IMR-90 (cell line): ENCODE measurements at regions not wholly inside any gene's neighbourhood (a gene's known extent, or its start where the extent isn't known, plus 50 kb on each side); places are given as distances from the start of the nearest gene placed in this dataset.

Source experiments
- ATAC-seq: fragments of 200-7000 bp; cut with Tn5 transposase; 2 replicates; pipeline ENCODE4 v1.9.1; 2020; ENCODE audit warnings: low read depth, mild to moderate bottlenecking, moderate library complexity
- BruUV-seq: library from RNA; stranded (reverse); fragments of 400-500 nt; replicated peaks from 2 replicates; lab custom pipeline; 2021; lab: Mats Ljungman, UMichigan
- CTCF ChIA-PET: fragments of 300-600 bp; formaldehyde crosslinking; extraction: SDS; loops from one replicate; lab custom pipeline; 2021; ENCODE audit warnings: antibody characterized with exemption; lab: Yijun Ruan, JAX
- POLR2A ChIA-PET: fragments of 300-600 bp; sonication (Branson Sonifier 250); formaldehyde crosslinking; loops from one replicate; lab custom pipeline; 2022; ENCODE audit warnings: antibody characterized with exemption; ENCODE audit not compliant: unreplicated experiment; lab: Charles Lee
- DNase-seq: peaks from one replicate; pipeline ENCODE4 v3.0.0; 2013
- H2AFZ ChIP-seq: replicated peaks from 2 replicates; pipeline ENCODE3; 2013; ENCODE audit warnings: low read length, mild to moderate bottlenecking; ENCODE audit not compliant: poor library complexity
- H2AK5ac ChIP-seq: 2 replicates; pipeline ENCODE4 v1.6.1; 2013; ENCODE audit warnings: low read depth, low read length, inconsistent platforms
- H2AK9ac ChIP-seq: replicated peaks from 2 replicates; pipeline ENCODE3; 2013; ENCODE audit warnings: mild to moderate bottlenecking, low read depth, low read length, moderate library complexity; ENCODE audit not compliant: poor library complexity
- H2BK120ac ChIP-seq: 2 replicates; pipeline ENCODE4 v1.6.1; 2013; ENCODE audit warnings: low read depth, low read length, inconsistent platforms
- H2BK15ac ChIP-seq: 3 replicates; pipeline ENCODE4 v1.6.1; 2013; ENCODE audit warnings: low read depth, low read length, inconsistent platforms
- H2BK20ac ChIP-seq: 2 replicates; pipeline ENCODE4 v1.6.1; 2013; ENCODE audit warnings: low read depth, mild to moderate bottlenecking, inconsistent platforms, low read length, moderate library complexity
- H2BK5ac ChIP-seq: 2 replicates; pipeline ENCODE4 v1.6.1; 2013; ENCODE audit warnings: mild to moderate bottlenecking, low read depth, low read length, inconsistent platforms; ENCODE audit not compliant: poor library complexity, severe bottlenecking
- H3K14ac ChIP-seq: replicated peaks from 2 replicates; pipeline ENCODE4 v1.6.1; 2013; ENCODE audit warnings: low read depth, low read length, inconsistent platforms
- H3K18ac ChIP-seq: 2 replicates; pipeline ENCODE4 v1.6.1; 2013; ENCODE audit warnings: low read depth, low read length, control low read depth
- H3K23ac ChIP-seq: 2 replicates; pipeline ENCODE4 v1.6.1; 2013; ENCODE audit warnings: low read depth, low read length, inconsistent platforms
- H3K27ac ChIP-seq: 2 replicates; pipeline ENCODE4 v1.5.1; 2013; ENCODE audit warnings: mild to moderate bottlenecking, control low read depth, low read length; ENCODE audit not compliant: insufficient read depth
- H3K27me3 ChIP-seq: 2 replicates; pipeline ENCODE4 v1.6.1; 2013; ENCODE audit warnings: low read length; ENCODE audit not compliant: control insufficient read depth, insufficient read depth
- H3K36me3 ChIP-seq: 2 replicates; pipeline ENCODE4 v1.6.1; 2013; ENCODE audit warnings: low read length, mixed read lengths; ENCODE audit not compliant: control insufficient read depth, insufficient read depth
- H3K4ac ChIP-seq: 2 replicates; pipeline ENCODE4 v1.6.1; 2013; ENCODE audit warnings: low read depth, low read length, inconsistent platforms
- H3K4me1 ChIP-seq: 2 replicates; pipeline ENCODE4 v1.6.1; 2013; ENCODE audit warnings: low read length, mixed read lengths; ENCODE audit not compliant: control insufficient read depth, insufficient read depth
- H3K4me2 ChIP-seq: 2 replicates; pipeline ENCODE4 v1.6.1; 2013; ENCODE audit warnings: low read depth, mild to moderate bottlenecking, control low read depth, low read length, moderate library complexity
- H3K4me3 ChIP-seq: 2 replicates; pipeline ENCODE4 v1.5.1; 2013; ENCODE audit warnings: low read depth, mild to moderate bottlenecking, control low read depth, low read length, moderate library complexity; ENCODE audit not compliant: insufficient read depth
- H3K56ac ChIP-seq: 2 replicates; pipeline ENCODE4 v1.6.1; 2013; ENCODE audit warnings: low read length, inconsistent platforms; ENCODE audit not compliant: insufficient read depth; ENCODE audit errors: extremely low read depth
- H3K79me1 ChIP-seq, 2 experiments: 2 replicates each; pipeline ENCODE4 v1.6.1; 2013; ENCODE audit warnings: low read length in 2 of 2, inconsistent platforms in 1 of 2, low read depth in 1 of 2
- H3K9ac ChIP-seq: 2 replicates; pipeline ENCODE4 v1.6.1; 2013; ENCODE audit warnings: low read depth, low read length, control low read depth
- H3K9me1 ChIP-seq: 2 replicates; pipeline ENCODE4 v1.6.1; 2013; ENCODE audit warnings: low read length, inconsistent platforms; ENCODE audit not compliant: insufficient read depth
- H3K9me3 ChIP-seq: 2 replicates; pipeline ENCODE4 v1.6.1; 2013; ENCODE audit warnings: low read length; ENCODE audit not compliant: control insufficient read depth, insufficient read depth
- H4K20me1 ChIP-seq: 2 replicates; pipeline ENCODE4 v1.6.1; 2013; ENCODE audit warnings: low read length, inconsistent platforms; ENCODE audit not compliant: insufficient read depth
- H4K5ac ChIP-seq: 2 replicates; pipeline ENCODE4 v1.6.1; 2013; ENCODE audit warnings: mild to moderate bottlenecking, low read depth, low read length, control low read depth
- H4K8ac ChIP-seq, 2 experiments: 2 replicates each; pipeline ENCODE4 v1.6.1; 2013; ENCODE audit warnings: low read depth in 2 of 2, low read length in 2 of 2, control low read depth in 1 of 2, inconsistent platforms in 1 of 2
- H4K91ac ChIP-seq: 2 replicates; pipeline ENCODE4 v1.6.1; 2013; ENCODE audit warnings: low read depth, low read length, inconsistent platforms; ENCODE audit not compliant: insufficient read depth
- CEBPB ChIP-seq: IDR thresholded peaks from 2 replicates; pipeline ENCODE4 v1.6.1; 2012; ENCODE audit warnings: low read depth, low read length, improper control_type of control experiment
- CHD1 ChIP-seq: IDR thresholded peaks from 2 replicates; pipeline ENCODE4 v1.6.1; 2012; ENCODE audit warnings: low read depth, low read length, improper control_type of control experiment
- CTCF ChIP-seq: conservative IDR thresholded peaks from 2 replicates; pipeline ENCODE4 v1.5.1; 2012; ENCODE audit warnings: mild to moderate bottlenecking, low read depth, low read length, improper control_type of control experiment
- ELK1 ChIP-seq: fragments of 150-350 bp; IDR thresholded peaks from 2 replicates; pipeline ENCODE4 v1.6.1; 2016; ENCODE audit warnings: low read depth, mild to moderate bottlenecking, low read length, moderate library complexity, borderline replicate concordance
- FOS ChIP-seq: fragments of 150-350 bp; IDR thresholded peaks from 2 replicates; pipeline ENCODE4 v1.6.1; 2016; ENCODE audit warnings: low read depth, low read length
- MAZ ChIP-seq: IDR thresholded peaks from 2 replicates; pipeline ENCODE4 v1.6.1; 2012; ENCODE audit warnings: low read depth, mild to moderate bottlenecking, low read length, improper control_type of control experiment, moderate library complexity, borderline replicate concordance
- MXI1 ChIP-seq: IDR thresholded peaks from 2 replicates; pipeline ENCODE4 v1.6.1; 2012; ENCODE audit warnings: low read depth, mild to moderate bottlenecking, low read length, moderate library complexity, borderline replicate concordance
- POLR2A ChIP-seq: IDR thresholded peaks from 2 replicates; pipeline ENCODE4 v1.6.1; 2012; ENCODE audit warnings: mild to moderate bottlenecking, low read depth, low read length
- RAD21 ChIP-seq: IDR thresholded peaks from 2 replicates; pipeline ENCODE4 v1.6.1; 2012; ENCODE audit warnings: low read length, improper control_type of control experiment
- RCOR1 ChIP-seq: IDR thresholded peaks from 2 replicates; pipeline ENCODE4 v1.6.1; 2012; ENCODE audit warnings: mild to moderate bottlenecking, low read length, improper control_type of control experiment; ENCODE audit not compliant: insufficient replicate concordance
- RFX5 ChIP-seq: IDR thresholded peaks from 2 replicates; pipeline ENCODE4 v1.8.0; 2012; ENCODE audit warnings: low read depth, mild to moderate bottlenecking, low read length, moderate library complexity
- SMC3 ChIP-seq: fragments of 150-350 bp; IDR thresholded peaks from 2 replicates; pipeline ENCODE4 v1.6.1; 2016; ENCODE audit warnings: low read depth, mild to moderate bottlenecking, antibody characterized with exemption, low read length, moderate library complexity
- USF2 ChIP-seq: fragments of 150-350 bp; IDR thresholded peaks from 2 replicates; pipeline ENCODE4 v1.6.1; 2017; ENCODE audit warnings: mild to moderate bottlenecking, antibody characterized with exemption, low read length, low read depth
- whole genome bisulfite sequencing, 2 experiments: methylation state at CpG; one replicate each; pipeline versions ENCODE4 v1.1.5 to v1.1.7; 2013; ENCODE audit warnings: missing lambda C conversion rate in 2 of 2; ENCODE audit not compliant: insufficient read length in 1 of 2; ENCODE audit errors: extremely low coverage in 2 of 2; 5-methylcytosine and 5-hydroxymethylcytosine counted together
- dilution Hi-C: fragments of 300-500 bp; cut with HindIII; formaldehyde crosslinking; loops from one replicate; pipeline ENCODE4 v1.14.3; 2018; ENCODE audit warnings: low sequenced_read_pairs; ENCODE audit not compliant: unreplicated experiment
- in situ Hi-C: fragments of 300-500 bp; cut with MboI; formaldehyde crosslinking; loops from 3 replicates; pipeline ENCODE4 v1.14.3; 2019; ENCODE audit warnings: low sequenced_read_pairs, inconsistent platforms, mixed read lengths
- intact Hi-C: fragments of 100-400 bp; cut with micrococcal nuclease; formaldehyde crosslinking; loops from 2 replicates; pipeline ENCODE4 v1.10.0; 2022

GRCh38 chr18:75529394-75529793 lies 101.9 kb upstream of the SMIM21 start:
- BruUV-seq, result no TSS peak
- Histone ChIP-seq H4K5ac (no peak overlapping the region), H3K4me2 (no peak overlapping the region), H3K9me3 (no peaks in the 10 kb centered on the region), H3K4me3 (no peak overlapping the region), H2AK5ac (no peak overlapping the region), H4K91ac (no peak overlapping the region), H2BK120ac (no peak overlapping the region), H4K20me1 (no peaks in the 10 kb centered on the region), H2AFZ (no peak overlapping the region), H3K4me1 (peaks cover 20% of the 10 kb centered on the region), H3K9ac (no peak overlapping the region), H3K79me1 (no peaks in the 10 kb centered on the region), H3K23ac (no peak overlapping the region), H3K36me3 (no peaks in the 10 kb centered on the region), H4K8ac (no peak overlapping the region), H3K4ac (no peak overlapping the region), H2AK9ac (no peak overlapping the region), H2BK5ac (no peak overlapping the region), H2BK15ac (no peak overlapping the region), H3K9me1 (peaks cover 7% of the 10 kb centered on the region), H3K18ac (no peak overlapping the region), H2BK20ac (no peak overlapping the region), H3K56ac (no peak overlapping the region), H3K14ac (no peak overlapping the region), H3K27ac (no peak overlapping the region), H3K27me3 (peaks cover 4% of the 10 kb centered on the region)
- CTCF ChIA-PET, result interaction anchor here (0.6 kb wide), 1 partner anchor 303 kb away, joined by 5 read pairs; no protein-coding TSS in a partner anchor
- POLR2A ChIA-PET, result no interaction called here
- ATAC-seq, result no peak
- TF ChIP-seq CEBPB, result no peak
- no peak for TF ChIP-seq CHD1
- no peak for TF ChIP-seq SMC3
- no peak for TF ChIP-seq RAD21
- TF ChIP-seq ELK1, result no peak
- TF ChIP-seq RFX5, result no peak
- TF ChIP-seq CTCF, result no peak
- no peak for TF ChIP-seq MAZ
- no peak for TF ChIP-seq MXI1
- TF ChIP-seq FOS, result no peak
- TF ChIP-seq USF2, result no peak
- TF ChIP-seq POLR2A, result no peak
- TF ChIP-seq RCOR1, result no peak
- WGBS, 2 experiments, result 100% methylated on average over 1 of the region's 8 CpGs; no CpG with 5 or more reads in 1 of the 2 experiments
- intact Hi-C loops, result no loop called here
- DNase-seq, result no peak
- in situ Hi-C loops, result no loop called here
- dilution Hi-C loops, result no loop called here
